ENCODE measurements at regions not wholly inside any gene's neighbourhood (a gene's known extent, or its start where the extent isn't known, plus 50 kb on each side); places are given as distances from the start of the nearest gene placed in this dataset.

- DNase-seq, result no peak
Observed at GRCh38 chr20:4509825-4510522, 176.3 kb upstream of the PRNP start.

GRCh38 chr20:4508773-4509172 lies 177.5 kb upstream of the PRNP start:
- DNase-seq, result no peak

GRCh38 chr20:4507288-4507719 lies 179.0 kb upstream of the PRNP start:
- DNase-seq, result no peak

GRCh38 chr20:4504814-4505213 lies 181.4 kb upstream of the PRNP start:
- DNase-seq, result no peak

- DNase-seq, result no peak
Observed at GRCh38 chr20:4502756-4503155, 183.5 kb upstream of the PRNP start.

GRCh38 chr20:4493386-4493785 lies 192.9 kb upstream of the PRNP start:
- no peak for DNase-seq

- no peak for DNase-seq
Observed at GRCh38 chr20:4491643-4492042, 194.6 kb upstream of the PRNP start.

- DNase-seq, result no peak
Observed at GRCh38 chr20:4490606-4491280, 195.5 kb upstream of the PRNP start.

- no peak for DNase-seq
Observed at GRCh38 chr20:4490045-4490444, 196.2 kb upstream of the PRNP start.

- no peak for DNase-seq
Observed at GRCh38 chr20:4488407-4489339, 197.6 kb upstream of the PRNP start.

- no peak for DNase-seq
Observed at GRCh38 chr20:4484379-4484997, 201.8 kb upstream of the PRNP start.

GRCh38 chr20:4483961-4484360 lies 202.3 kb upstream of the PRNP start:
- DNase-seq, result no peak

GRCh38 chr20:4483486-4483885 lies 202.8 kb upstream of the PRNP start:
- no peak for DNase-seq

- DNase-seq, result no peak
Observed at GRCh38 chr20:4480104-4480503, 206.2 kb upstream of the PRNP start.

GRCh38 chr20:4476903-4477500 lies 209.3 kb upstream of the PRNP start:
- no peak for DNase-seq

GRCh38 chr20:4472906-4473305 lies 213.3 kb upstream of the PRNP start:
- DNase-seq, result no peak

GRCh38 chr20:4471221-4471620 lies 215.0 kb upstream of the PRNP start:
- DNase-seq, result no peak

GRCh38 chr20:4470375-4470774 lies 215.9 kb upstream of the PRNP start:
- DNase-seq, result no peak

GRCh38 chr20:4469910-4470309 lies 216.3 kb upstream of the PRNP start:
- DNase-seq, result no peak

GRCh38 chr20:4468114-4468513 lies 218.1 kb upstream of the PRNP start:
- DNase-seq, result no peak

- DNase-seq, result no peak
Observed at GRCh38 chr20:4465855-4466545, 216.9 kb upstream of the ADRA1D start.

GRCh38 chr20:4465212-4465611 lies 216.1 kb upstream of the ADRA1D start:
- no peak for DNase-seq
